ENCODE measurements at regions not wholly inside any gene's neighbourhood (a gene's known extent, or its start where the extent isn't known, plus 50 kb on each side); places are given as distances from the start of the nearest gene placed in this dataset.
"Not testable (repeated sequence)": the region's sequence is repeated elsewhere in the genome, so short reads cannot be mapped to it uniquely, and the experiment has no call there.

- Mint-ChIP-seq H3K27me3 (ENCODE audit: low read depth in 3 of 3) (peaks cover 0 to 9% (median 3%) of the 10 kb centered on the region in 3 donors), H3K4me3 (no peak overlapping the region), H3K9me3 (peaks cover 15 to 36% (median 23%) of the 10 kb centered on the region in 7 donors), H3K4me1 (peaks cover 25% of the 10 kb centered on the region), H3K36me3 (peaks cover 5 to 8% of the 10 kb centered on the region in 2 donors), H3K27ac (peak overlapping the region; percentile 79 to 93 (median 85))
- peak overlapping the region; percentile 25 for H3K4me2 ChIP-seq (replicated peaks; ENCODE audit: extremely low read depth, low read length, poor library complexity, severe bottlenecking)
- H3K9me3 ChIP-seq (replicated peaks in 1 of 2; ENCODE audit: control insufficient read depth in 1 of 2, insufficient read depth in 1 of 2, low read length in 2 of 2): peaks cover 7 to 19% of the 10 kb centered on the region in 2 donors
- no peak for TF ChIP-seq CTCF (IDR thresholded peaks at IDR 0.05)
- no peaks in the 10 kb centered on the region for H3K27me3 ChIP-seq (ENCODE audit: control insufficient read depth in 2 of 2, insufficient read depth in 2 of 2, low read length in 2 of 2)
- peaks cover 31 to 34% of the 10 kb centered on the region in 2 donors for H3K4me1 ChIP-seq (ENCODE audit: control insufficient read depth in 1 of 2, insufficient read depth in 2 of 2, low read length in 2 of 2)
- DNase-seq: peak in 2 of 3 donors; percentile 24 to 59
- no peaks in the 10 kb centered on the region for H4K20me1 ChIP-seq (ENCODE audit: insufficient read depth, low read length)
- WGBS (ENCODE audit: insufficient coverage): 57% methylated on average over 1 of the region's 5 CpGs
- H3K79me2 ChIP-seq (ENCODE audit: insufficient read depth, low read length): no peaks in the 10 kb centered on the region
- no peak overlapping the region for H2AFZ ChIP-seq (ENCODE audit: insufficient read depth, low read depth, low read length, poor library complexity, severe bottlenecking)
- no peak overlapping the region for H3K9ac ChIP-seq (ENCODE audit: insufficient read depth, low read length, poor library complexity, severe bottlenecking)
- no peaks in the 10 kb centered on the region for H3K36me3 ChIP-seq (replicated peaks in 1 of 2; ENCODE audit: control insufficient read depth in 1 of 2, insufficient read depth in 2 of 2, low read length in 2 of 2)
- H3K27ac ChIP-seq (ENCODE audit: low read depth in 1 of 2, low read length in 2 of 2): peak overlapping the region in 1 of 2 donors; percentile 74
- H3K4me3 ChIP-seq (replicated peaks in 1 of 3; ENCODE audit: low read depth in 2 of 3, low read length in 3 of 3): peak overlapping the region in 1 of 3 experiments; percentile 14
- intact Hi-C loops (cut with micrococcal nuclease): no loop called here
Observed at GRCh38 chr2:207231106-207231865, 65.5 kb upstream of the KLF7 start.

- peak overlapping the region in 1 of 7 donors; percentile 76 for H3K27ac Mint-ChIP-seq
- H3K4me3 Mint-ChIP-seq: no peak overlapping the region
- Histone ChIP-seq H3K4me3 (replicated peaks in 1 of 3; ENCODE audit: low read depth in 2 of 3, low read length in 3 of 3) (no peak overlapping the region), H3K4me1 (ENCODE audit: control insufficient read depth in 1 of 2, insufficient read depth in 2 of 2, low read length in 2 of 2) (peaks cover 38 to 41% of the 10 kb centered on the region in 2 donors), H3K4me2 (replicated peaks; ENCODE audit: extremely low read depth, low read length, poor library complexity, severe bottlenecking) (no peak overlapping the region), H3K27me3 (ENCODE audit: control insufficient read depth in 2 of 2, insufficient read depth in 2 of 2, low read length in 2 of 2) (no peaks in the 10 kb centered on the region), H2AFZ (ENCODE audit: insufficient read depth, low read depth, low read length, poor library complexity, severe bottlenecking) (no peak overlapping the region), H3K9me3 (replicated peaks in 1 of 2; ENCODE audit: control insufficient read depth in 1 of 2, insufficient read depth in 1 of 2, low read length in 2 of 2) (peaks cover 7 to 19% of the 10 kb centered on the region in 2 donors), H3K36me3 (replicated peaks in 1 of 2; ENCODE audit: control insufficient read depth in 1 of 2, insufficient read depth in 2 of 2, low read length in 2 of 2) (no peaks in the 10 kb centered on the region), H3K9ac (ENCODE audit: insufficient read depth, low read length, poor library complexity, severe bottlenecking) (no peak overlapping the region), H3K79me2 (ENCODE audit: insufficient read depth, low read length) (no peaks in the 10 kb centered on the region), H4K20me1 (ENCODE audit: insufficient read depth, low read length) (no peaks in the 10 kb centered on the region), H3K27ac (ENCODE audit: low read depth in 1 of 2, low read length in 2 of 2) (no peak overlapping the region)
- DNase-seq: no peak
- intact Hi-C loops (cut with micrococcal nuclease): no loop called here
- H3K4me1 Mint-ChIP-seq: peaks cover 22% of the 10 kb centered on the region
- peaks cover 5 to 8% of the 10 kb centered on the region in 2 donors for H3K36me3 Mint-ChIP-seq
- H3K27me3 Mint-ChIP-seq (ENCODE audit: low read depth in 3 of 3): peaks cover 0 to 9% (median 3%) of the 10 kb centered on the region in 3 donors
- TF ChIP-seq CTCF (IDR thresholded peaks at IDR 0.05): no peak
- no CpG with 5 or more reads among the region's 4 CpGs for WGBS (ENCODE audit: insufficient coverage)
- H3K9me3 Mint-ChIP-seq: peaks cover 15 to 38% (median 23%) of the 10 kb centered on the region in 7 donors
Observed at GRCh38 chr2:207231967-207232366, 66.2 kb upstream of the KLF7 start.

DNA sequence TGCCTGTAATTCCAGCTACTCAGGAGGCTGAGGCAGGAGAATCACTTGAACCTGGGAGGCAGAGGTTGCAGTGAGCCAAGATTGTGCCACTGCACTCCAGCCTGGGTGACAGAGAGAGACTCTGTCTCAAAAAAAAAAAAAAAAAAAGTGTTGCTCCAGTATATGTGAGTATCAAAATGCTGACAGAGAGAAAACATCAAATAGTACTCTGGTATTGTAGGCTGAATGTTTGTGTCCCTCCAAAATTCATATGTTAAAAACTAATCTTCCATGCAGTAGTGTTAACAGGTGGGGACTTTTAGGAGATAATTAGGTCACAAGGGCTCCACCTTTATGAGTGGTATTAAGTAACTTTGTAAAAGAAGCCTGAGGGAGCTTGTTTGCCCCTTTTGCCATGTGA lies 67.4 kb upstream of the KLF7 start:
- H3K36me3 ChIP-seq (replicated peaks in 1 of 2; ENCODE audit: control insufficient read depth in 1 of 2, insufficient read depth in 2 of 2, low read length in 2 of 2); H3K27ac Mint-ChIP-seq; H3K4me2 ChIP-seq (replicated peaks; ENCODE audit: extremely low read depth, low read length, poor library complexity, severe bottlenecking); H3K27ac ChIP-seq (ENCODE audit: low read depth in 1 of 2, low read length in 2 of 2); H3K4me3 ChIP-seq (replicated peaks in 1 of 3; ENCODE audit: low read depth in 2 of 3, low read length in 3 of 3); DNase-seq; H3K9ac ChIP-seq (ENCODE audit: insufficient read depth, low read length, poor library complexity, severe bottlenecking); H3K79me2 ChIP-seq (ENCODE audit: insufficient read depth, low read length); H3K27me3 Mint-ChIP-seq (ENCODE audit: low read depth in 3 of 3); intact Hi-C loops (cut with micrococcal nuclease); H3K27me3 ChIP-seq (ENCODE audit: control insufficient read depth in 2 of 2, insufficient read depth in 2 of 2, low read length in 2 of 2); H3K4me3 Mint-ChIP-seq; H4K20me1 ChIP-seq (ENCODE audit: insufficient read depth, low read length); H2AFZ ChIP-seq (ENCODE audit: insufficient read depth, low read depth, low read length, poor library complexity, severe bottlenecking): not testable (repeated sequence)
- peaks cover 10 to 13% of the 10 kb centered on the region in 2 donors for H3K36me3 Mint-ChIP-seq
- Histone ChIP-seq H3K4me1 (ENCODE audit: control insufficient read depth in 1 of 2, insufficient read depth in 2 of 2, low read length in 2 of 2) (peaks cover 50 to 52% of the 10 kb centered on the region in 2 donors), H3K9me3 (replicated peaks in 1 of 2; ENCODE audit: control insufficient read depth in 1 of 2, insufficient read depth in 1 of 2, low read length in 2 of 2) (peaks cover 7 to 19% of the 10 kb centered on the region in 2 donors)
- H3K4me1 Mint-ChIP-seq: peaks cover 22% of the 10 kb centered on the region
- peaks cover 19 to 38% (median 23%) of the 10 kb centered on the region in 7 donors for H3K9me3 Mint-ChIP-seq
